HUES48 (cell line): ENCODE measurements at regions not wholly inside any gene's neighbourhood (a gene's known extent, or its start where the extent isn't known, plus 50 kb on each side); places are given as distances from the start of the nearest gene placed in this dataset.
"Not testable (repeated sequence)": the region's sequence is repeated elsewhere in the genome, so short reads cannot be mapped to it uniquely, and the experiment has no call there.

ENCODE experiments used
- H3K27ac ChIP-seq: one replicate; pipeline ENCODE4 v1.7.0; 2013; ENCODE audit warnings: low read depth, low read length, inconsistent platforms
- H3K27me3 ChIP-seq: 2 replicates; pipeline ENCODE4 v1.6.1; 2013; ENCODE audit warnings: mild to moderate bottlenecking, low read length; ENCODE audit not compliant: control insufficient read depth, insufficient read depth
- H3K36me3 ChIP-seq: 2 replicates; pipeline ENCODE4 v1.6.1; 2013; ENCODE audit warnings: low read length; ENCODE audit not compliant: control insufficient read depth, insufficient read depth
- H3K4me1 ChIP-seq: 2 replicates; pipeline ENCODE4 v1.6.1; 2013; ENCODE audit warnings: mild to moderate bottlenecking, low read length; ENCODE audit not compliant: control insufficient read depth, insufficient read depth
- H3K4me3 ChIP-seq: 2 replicates; pipeline ENCODE4 v1.5.1; 2013; ENCODE audit warnings: mild to moderate bottlenecking, low read depth, low read length
- H3K9ac ChIP-seq: 2 replicates; pipeline ENCODE4 v1.6.1; 2013; ENCODE audit warnings: mild to moderate bottlenecking, low read depth, low read length, moderate library complexity
- H3K9me3 ChIP-seq: 2 replicates; pipeline ENCODE4 v1.6.1; 2013; ENCODE audit warnings: low read length; ENCODE audit not compliant: control insufficient read depth, insufficient read depth

DNA sequence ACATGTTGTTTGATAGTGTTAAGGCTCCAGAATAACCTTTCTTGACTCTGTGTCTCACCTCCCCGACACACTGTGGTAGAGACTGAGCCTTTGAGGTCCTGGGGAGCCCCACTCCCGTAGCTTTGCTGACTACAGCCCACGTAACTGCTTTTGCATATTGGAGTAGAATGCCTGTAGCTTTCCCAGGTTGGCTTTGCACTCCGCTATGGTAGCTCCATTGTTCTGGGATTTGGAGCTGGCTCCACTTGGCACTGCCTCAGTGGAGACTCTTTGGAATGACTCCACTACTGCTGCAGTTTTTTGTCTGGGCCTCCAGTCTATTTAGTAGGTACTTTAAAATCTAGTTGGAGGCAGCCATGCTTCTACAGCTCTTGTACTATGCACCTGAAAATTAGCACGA, 56.2 kb upstream of the ANXA1 start:
- no peaks in the 10 kb centered on the region for H3K9me3 ChIP-seq
- H3K36me3 ChIP-seq, result no peaks in the 10 kb centered on the region
- H3K27ac ChIP-seq, result no peak overlapping the region
- H3K9ac ChIP-seq, result no peak overlapping the region
- no peak overlapping the region for H3K4me3 ChIP-seq
- no peaks in the 10 kb centered on the region for H3K4me1 ChIP-seq
- H3K27me3 ChIP-seq, result no peaks in the 10 kb centered on the region

DNA sequence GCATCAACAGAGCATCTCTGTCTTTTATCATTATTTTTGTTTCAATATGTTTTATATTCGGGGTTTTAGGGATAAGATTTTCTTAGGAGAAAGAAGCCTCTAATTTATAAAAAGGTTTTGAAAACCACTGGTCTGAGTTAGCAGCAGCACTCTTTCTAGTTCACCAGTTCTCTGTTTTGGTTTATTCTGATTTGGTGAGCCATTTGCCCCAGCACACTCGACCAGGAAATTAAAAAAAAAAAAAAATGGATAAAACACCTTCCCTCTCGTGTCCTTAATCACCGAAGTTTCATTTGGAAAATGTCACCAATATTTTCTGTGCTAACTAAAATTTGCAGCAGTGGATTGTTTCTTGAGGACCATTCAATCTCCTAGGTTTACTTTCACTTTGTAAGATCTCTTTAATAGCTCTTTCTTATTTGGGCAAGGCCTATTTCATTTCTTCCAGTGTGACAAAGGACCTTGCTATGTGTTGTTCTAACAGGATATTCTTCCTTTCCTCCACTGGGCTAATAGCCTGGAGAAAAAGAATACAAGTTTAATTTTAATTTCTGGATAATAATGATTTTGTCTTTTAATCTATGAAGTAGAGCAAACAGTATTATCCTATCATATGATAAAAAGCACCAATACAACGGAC, 57.8 kb upstream of the ANXA1 start:
- H3K27me3 ChIP-seq, result no peaks in the 10 kb centered on the region
- no peaks in the 10 kb centered on the region for H3K4me1 ChIP-seq
- no peak overlapping the region for H3K27ac ChIP-seq
- no peaks in the 10 kb centered on the region for H3K9me3 ChIP-seq
- H3K4me3 ChIP-seq, result no peak overlapping the region
- no peak overlapping the region for H3K9ac ChIP-seq
- no peaks in the 10 kb centered on the region for H3K36me3 ChIP-seq

DNA sequence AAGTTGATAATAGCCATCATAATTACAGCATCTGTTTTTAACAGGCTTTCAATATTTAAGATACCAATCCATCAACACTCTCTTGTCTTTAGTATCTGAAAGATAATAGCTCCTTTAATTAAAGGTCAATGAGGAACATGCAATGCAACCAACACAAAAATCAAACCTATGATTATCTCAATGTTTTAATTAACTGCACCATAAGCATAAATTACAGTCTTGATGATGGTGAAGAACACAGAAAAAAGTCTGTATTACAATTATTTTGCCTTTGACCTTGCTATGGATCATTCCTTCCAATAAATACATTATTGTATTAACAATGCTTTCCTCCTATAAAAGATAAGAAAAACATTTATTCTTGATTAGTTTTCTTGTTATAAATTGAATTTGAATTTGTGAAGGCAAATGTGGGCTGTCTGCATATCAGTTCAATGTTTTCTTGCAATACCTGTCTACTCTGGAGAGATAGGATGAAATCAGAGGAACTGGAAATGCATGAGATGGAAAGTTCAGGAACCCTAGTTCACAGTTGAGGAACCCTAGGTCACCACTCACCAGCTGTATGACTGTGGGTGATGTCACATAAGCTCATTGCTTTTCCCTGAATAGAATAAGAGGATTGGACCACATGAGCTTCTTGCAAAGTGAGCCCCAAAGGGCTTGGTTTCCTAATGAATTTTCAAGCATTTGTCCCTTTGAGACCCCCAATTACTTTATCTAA, 58.5 kb upstream of the ANXA1 start:
- H3K36me3 ChIP-seq, result no peaks in the 10 kb centered on the region
- H3K9me3 ChIP-seq, result no peaks in the 10 kb centered on the region
- no peak overlapping the region for H3K4me3 ChIP-seq
- H3K27me3 ChIP-seq, result no peaks in the 10 kb centered on the region
- no peak overlapping the region for H3K27ac ChIP-seq
- H3K9ac ChIP-seq, result no peak overlapping the region
- H3K4me1 ChIP-seq, result no peaks in the 10 kb centered on the region

DNA sequence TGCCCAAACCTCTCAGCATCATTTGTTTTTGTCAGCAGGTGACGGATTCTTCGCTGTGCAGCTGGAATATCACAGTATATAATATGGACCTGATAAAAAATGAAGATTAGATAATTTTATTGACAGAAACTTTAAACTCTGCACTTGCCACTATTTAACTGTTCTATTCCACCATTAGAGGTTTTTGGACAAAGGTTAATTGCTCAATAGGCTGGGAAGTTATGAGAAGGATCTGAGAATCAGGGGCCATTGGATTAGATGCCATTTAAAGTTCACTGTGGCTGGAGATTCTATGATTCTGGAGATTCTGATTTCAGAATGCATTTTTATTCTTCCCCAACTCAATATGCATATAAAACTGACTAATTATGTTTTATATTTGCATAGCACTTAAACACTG, 59.8 kb upstream of the ANXA1 start:
- H3K27me3 ChIP-seq, result no peaks in the 10 kb centered on the region
- H3K4me1 ChIP-seq, result no peaks in the 10 kb centered on the region
- no peaks in the 10 kb centered on the region for H3K36me3 ChIP-seq
- H3K4me3 ChIP-seq, result no peak overlapping the region
- no peak overlapping the region for H3K9ac ChIP-seq
- H3K9me3 ChIP-seq, result no peaks in the 10 kb centered on the region
- H3K27ac ChIP-seq, result no peak overlapping the region

DNA sequence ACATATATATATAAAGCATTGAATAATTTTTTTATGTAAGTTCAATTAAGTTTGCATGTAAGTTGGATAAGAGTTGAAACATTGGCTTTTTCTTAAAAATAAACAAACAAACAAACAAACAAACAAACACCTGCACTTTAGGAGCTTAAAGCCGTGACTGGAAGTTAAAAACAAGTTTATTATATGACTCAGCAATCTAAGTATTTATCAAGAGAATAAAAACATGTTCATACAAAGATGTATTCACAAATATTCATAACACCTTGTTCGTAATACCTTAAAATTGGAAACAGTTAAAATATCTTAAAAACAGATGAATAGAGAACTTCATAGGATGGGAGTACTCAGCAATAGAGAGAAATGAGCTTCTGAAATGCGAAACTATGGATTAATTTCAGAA, 61.5 kb upstream of the ANXA1 start:
- Histone ChIP-seq H3K4me3 (no peak overlapping the region), H3K4me1 (no peaks in the 10 kb centered on the region), H3K27ac (no peak overlapping the region), H3K36me3 (no peaks in the 10 kb centered on the region), H3K9me3 (no peaks in the 10 kb centered on the region), H3K27me3 (no peaks in the 10 kb centered on the region), H3K9ac (no peak overlapping the region)

DNA sequence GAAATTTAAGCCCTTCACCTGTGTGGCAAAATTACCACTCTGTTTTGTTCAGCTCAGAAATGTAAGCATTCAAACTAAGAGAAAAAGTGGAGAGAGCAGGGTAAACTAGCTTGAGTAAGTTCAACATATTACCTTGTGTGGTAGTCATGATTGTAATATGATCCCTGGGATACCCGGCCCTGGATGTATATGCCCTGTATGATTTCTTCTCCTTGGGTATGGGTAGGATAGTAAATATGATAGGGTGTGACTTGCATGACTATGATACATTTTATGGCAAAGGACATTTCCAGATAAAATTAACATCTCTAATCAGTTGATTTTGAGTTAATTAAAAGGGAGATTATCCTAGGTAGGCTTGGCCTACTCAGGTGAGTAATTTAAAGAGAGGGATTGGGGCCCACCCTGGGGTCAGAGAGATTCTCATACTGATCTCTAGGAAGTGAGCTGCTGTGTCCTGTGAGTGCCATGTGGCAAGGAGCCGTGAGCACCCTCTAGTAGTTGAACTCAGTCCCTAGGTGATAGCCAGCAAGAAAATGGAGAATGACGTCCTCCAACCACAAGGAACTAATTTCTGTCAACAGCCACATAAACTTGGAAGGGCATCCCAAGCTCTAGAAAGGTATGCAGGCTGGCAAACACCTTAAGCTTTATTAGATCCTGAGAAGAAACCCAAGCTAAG, 62.2 kb upstream of the ANXA1 start:
- no peak overlapping the region for H3K9ac ChIP-seq
- H3K27me3 ChIP-seq, result no peaks in the 10 kb centered on the region
- H3K9me3 ChIP-seq, result no peaks in the 10 kb centered on the region
- no peaks in the 10 kb centered on the region for H3K4me1 ChIP-seq
- no peak overlapping the region for H3K27ac ChIP-seq
- H3K36me3 ChIP-seq, result no peaks in the 10 kb centered on the region
- H3K4me3 ChIP-seq, result no peak overlapping the region

DNA sequence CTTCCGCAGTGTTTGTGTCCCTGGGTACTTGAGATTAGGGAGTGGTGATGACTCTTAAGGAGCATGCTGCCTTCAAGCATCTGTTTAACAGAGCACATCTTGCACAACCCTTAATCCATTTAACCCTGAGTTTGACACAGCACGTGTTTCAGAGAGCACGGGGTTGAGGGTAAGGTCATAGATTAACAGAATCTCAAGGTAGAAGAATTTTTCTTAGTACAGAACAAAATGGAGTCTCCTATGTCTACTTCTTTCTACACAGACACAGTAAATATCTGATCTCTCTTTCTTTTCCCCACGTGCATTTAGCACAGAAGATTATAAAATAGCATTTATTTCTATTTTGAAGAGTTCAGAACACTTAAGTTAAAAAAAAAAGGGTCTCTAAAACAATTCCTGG, 63.8 kb upstream of the ANXA1 start:
- H3K27me3 ChIP-seq, H3K27ac ChIP-seq, H3K9ac ChIP-seq, H3K36me3 ChIP-seq, H3K4me1 ChIP-seq, H3K9me3 ChIP-seq, H3K4me3 ChIP-seq: not testable (repeated sequence)

DNA sequence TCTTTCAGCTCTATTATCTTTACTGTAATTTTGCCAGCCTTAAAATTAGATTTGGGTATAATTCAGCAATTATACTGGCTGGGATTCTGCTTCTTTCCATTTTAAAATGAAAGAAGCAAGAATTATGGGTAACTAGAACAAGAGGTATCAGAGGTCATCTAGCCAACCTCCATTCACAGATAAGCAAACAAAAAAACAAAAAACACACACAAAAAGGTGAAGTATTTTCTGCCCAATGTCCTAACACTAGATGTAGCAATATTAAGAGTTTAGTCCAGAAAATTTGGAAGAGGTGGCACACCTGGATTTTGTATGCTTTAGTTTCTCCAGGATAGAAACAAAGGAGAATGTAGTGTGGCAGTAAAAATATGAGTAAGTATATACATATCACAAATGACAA, 68.1 kb upstream of the ANXA1 start:
- no peak overlapping the region for H3K4me3 ChIP-seq

DNA sequence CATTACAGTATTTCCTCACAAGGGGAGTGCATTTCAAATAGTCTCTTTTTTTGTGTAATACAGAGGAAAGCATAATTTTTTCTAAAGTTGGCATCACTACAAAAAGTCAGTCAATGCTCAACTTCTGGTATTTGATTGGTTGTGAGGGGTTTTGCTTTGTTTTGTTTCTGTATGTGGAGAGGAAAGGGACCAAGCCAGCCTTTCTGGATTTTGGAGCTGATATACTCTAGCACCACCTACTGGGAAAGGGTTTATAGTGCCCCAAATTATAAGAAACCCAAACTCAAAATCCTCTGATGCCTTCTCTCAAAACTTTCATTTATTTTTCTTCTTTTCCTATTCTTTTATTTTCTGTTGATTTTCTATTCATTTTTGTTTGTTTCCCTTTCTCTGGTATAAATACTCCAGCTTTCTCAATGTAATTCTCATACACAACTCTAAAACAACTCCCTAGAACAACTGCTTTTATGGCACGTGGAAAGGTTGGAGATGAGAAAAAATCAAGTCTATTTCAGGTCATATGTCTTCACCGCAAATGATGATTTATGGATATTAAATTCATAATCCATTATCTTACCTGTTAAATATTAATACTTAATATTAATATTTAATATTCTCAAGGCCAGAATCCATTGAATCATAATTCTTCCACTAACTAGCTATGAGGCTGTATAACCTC, 69.5 kb upstream of the ANXA1 start:
- Histone ChIP-seq H3K4me1 (peaks cover 25% of the 10 kb centered on the region), H3K9ac (no peak overlapping the region), H3K4me3 (no peak overlapping the region), H3K36me3 (no peaks in the 10 kb centered on the region), H3K9me3 (no peaks in the 10 kb centered on the region), H3K27me3 (no peaks in the 10 kb centered on the region), H3K27ac (no peak overlapping the region)

More for the DNA sequence above, 68.1 kb upstream of the ANXA1 start:
- Histone ChIP-seq H3K27ac (no peak overlapping the region), H3K9ac (no peak overlapping the region), H3K4me1 (peaks cover 17% of the 10 kb centered on the region), H3K9me3 (no peaks in the 10 kb centered on the region), H3K36me3 (no peaks in the 10 kb centered on the region), H3K27me3 (no peaks in the 10 kb centered on the region)

DNA sequence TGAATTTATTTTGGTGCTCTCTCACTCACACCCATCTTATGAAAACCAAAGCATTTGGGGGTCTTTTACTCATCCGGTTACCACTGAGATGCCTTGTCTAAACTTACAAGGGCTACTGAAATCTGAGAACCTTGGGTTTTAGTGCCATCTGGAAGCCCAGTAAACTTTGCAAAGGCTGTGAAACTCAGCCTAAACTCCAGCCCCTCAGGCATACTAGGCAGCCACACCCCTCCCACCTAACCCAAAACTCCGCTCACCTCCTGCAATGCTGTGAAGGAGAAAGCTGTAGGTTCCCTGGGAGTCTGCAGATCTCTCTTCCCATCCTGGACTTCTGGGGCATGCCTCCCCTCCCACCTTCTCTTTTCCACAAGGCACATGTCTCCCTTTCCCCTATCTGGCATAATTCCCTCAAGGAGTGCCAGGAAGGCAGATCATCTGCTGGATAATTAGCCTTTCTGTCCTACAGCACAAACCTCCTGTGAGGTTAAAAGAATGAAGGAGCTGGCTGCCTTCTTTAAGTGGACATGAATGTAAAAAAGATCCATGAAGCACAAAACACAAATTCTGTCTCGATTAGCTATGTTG, 71.5 kb upstream of the ANXA1 start:
- peaks cover 25% of the 10 kb centered on the region for H3K4me1 ChIP-seq
- H3K27me3 ChIP-seq, result no peaks in the 10 kb centered on the region

More for the DNA sequence above, 71.5 kb upstream of the ANXA1 start:
- no peak overlapping the region for H3K4me3 ChIP-seq
- no peak overlapping the region for H3K27ac ChIP-seq
- H3K9ac ChIP-seq, result no peak overlapping the region
- H3K9me3 ChIP-seq, result no peaks in the 10 kb centered on the region
- H3K36me3 ChIP-seq, result no peaks in the 10 kb centered on the region
